Aorta (tissue), 5 donors: ENCODE measurements at regions not wholly inside any gene's neighbourhood (a gene's known extent, or its start where the extent isn't known, plus 50 kb on each side); places are given as distances from the start of the nearest gene placed in this dataset.

ENCODE experiments used
- ATAC-seq: fragments of 200-7000 bp; cut with Tn5 transposase; one replicate; pipeline ENCODE4 v1.9.1; 2022; ENCODE audit warnings: moderate library complexity; ENCODE audit not compliant: low FRiP score
- DNase-seq, 2 donors: peaks; one replicate each; pipeline ENCODE4 v3.0.0-alpha.2; 2020
- H3K27ac ChIP-seq, 2 donors: one replicate each; pipeline ENCODE4 v1.5.1; 2013; ENCODE audit warnings: low read length in 2 of 2, mild to moderate bottlenecking in 2 of 2, moderate library complexity in 2 of 2, control low read depth in 1 of 2, inconsistent platforms in 1 of 2, low read depth in 1 of 2
- H3K27me3 ChIP-seq, 2 donors: one replicate each; pipeline ENCODE4 v1.6.1; 2013; ENCODE audit warnings: control low read depth in 1 of 2, low read length in 1 of 2, mild to moderate bottlenecking in 1 of 2, moderate library complexity in 1 of 2; ENCODE audit not compliant: insufficient read depth in 2 of 2, control insufficient read depth in 1 of 2
- H3K36me3 ChIP-seq, 2 donors: one replicate each; pipeline ENCODE4 v1.6.1; 2013; ENCODE audit warnings: control low read depth in 1 of 2, low read length in 1 of 2, mild to moderate bottlenecking in 1 of 2; ENCODE audit not compliant: insufficient read depth in 2 of 2, control insufficient read depth in 1 of 2
- H3K4me1 ChIP-seq, 2 donors: one replicate each; pipeline ENCODE4 v1.6.1; 2013; ENCODE audit warnings: low read length in 2 of 2, control low read depth in 1 of 2, mild to moderate bottlenecking in 1 of 2, moderate library complexity in 1 of 2; ENCODE audit not compliant: insufficient read depth in 2 of 2, control insufficient read depth in 1 of 2
- H3K4me3 ChIP-seq, 2 donors: one replicate each; pipeline ENCODE4 v1.5.1; 2013; ENCODE audit warnings: low read length in 2 of 2, control low read depth in 1 of 2, mild to moderate bottlenecking in 1 of 2
- H3K9me3 ChIP-seq: one replicate; pipeline ENCODE4 v1.6.1; 2013; ENCODE audit warnings: mild to moderate bottlenecking, low read length; ENCODE audit not compliant: control insufficient read depth
- WGBS, 2 donors: extraction: QIAGEN DNeasy Blood & Tissue Kit; methylation state at CpG; one replicate each; pipeline ENCODE4 v1.1.7; 2013; 5-methylcytosine and 5-hydroxymethylcytosine counted together
- intact Hi-C, 2 donors: fragments of 100-400 bp; cut with DNase I; formaldehyde crosslinking; loops; one replicate each; pipeline versions ENCODE4 v1.14.2 to v1.15.0; 2022
- donor health status: healthy with polysubstance abuse.
- donor health status: Bipolar disorder and iron deficiency.
- donor health status: DM: no; HTN: no; CAD: no.
- donor health status: DM: no; HTN: no; CAD: no.
- donor health status: DM: yes; HTN: yes; CAD: no.

GRCh38 chr22:27063406-27063805 lies 406.0 kb downstream of the MIAT start:
- WGBS, 2 donors, result 21 to 24% methylated on average over 5 of the region's 5 CpGs
- H3K9me3 ChIP-seq, result no peaks in the 10 kb centered on the region

GRCh38 chr22:27063841-27064240 lies 406.5 kb downstream of the MIAT start:
- Histone ChIP-seq H3K27me3 (no peaks in the 10 kb centered on the region), H3K27ac (no peak overlapping the region), H3K9me3 (no peaks in the 10 kb centered on the region), H3K4me1 (peaks cover 0 to 3% of the 10 kb centered on the region in 2 donors), H3K4me3 (no peak overlapping the region), H3K36me3 (no peaks in the 10 kb centered on the region)
- 62% methylated on average over 2 of the region's 2 CpGs for WGBS, 2 donors
- intact Hi-C loops, result no loop called here
- ATAC-seq (no peak), DNase-seq (no peak)

More at GRCh38 chr22:27063406-27063805, 406.0 kb downstream of the MIAT start:
- no peaks in the 10 kb centered on the region for H3K27me3 ChIP-seq
- intact Hi-C loops, result no loop called here
- H3K27ac ChIP-seq, result no peak overlapping the region
- H3K4me3 ChIP-seq, result no peak overlapping the region
- H3K36me3 ChIP-seq, result no peaks in the 10 kb centered on the region
- DNase-seq, result no peak
- no peak for ATAC-seq
- H3K4me1 ChIP-seq, result peaks cover 0 to 3% of the 10 kb centered on the region in 2 donors

GRCh38 chr22:27064386-27064785 lies 407.0 kb downstream of the MIAT start:
- Histone ChIP-seq H3K4me3 (no peak overlapping the region), H3K36me3 (no peaks in the 10 kb centered on the region), H3K4me1 (peaks cover 0 to 3% of the 10 kb centered on the region in 2 donors), H3K27ac (no peak overlapping the region), H3K27me3 (no peaks in the 10 kb centered on the region), H3K9me3 (no peaks in the 10 kb centered on the region)
- ATAC-seq, result no peak
- DNase-seq, result no peak
- WGBS, 2 donors, result 88 to 90% methylated on average over 1 of the region's 1 CpG
- intact Hi-C loops, result no loop called here

- no peak overlapping the region for H3K27ac ChIP-seq
- no peaks in the 10 kb centered on the region for H3K9me3 ChIP-seq
- no peak overlapping the region for H3K4me3 ChIP-seq
- ATAC-seq (no peak), DNase-seq (no peak)
- no peaks in the 10 kb centered on the region for H3K27me3 ChIP-seq
- peaks cover 0 to 3% of the 10 kb centered on the region in 2 donors for H3K4me1 ChIP-seq
- 73 to 83% methylated on average over 9 of the region's 9 CpGs for WGBS, 2 donors
- no peaks in the 10 kb centered on the region for H3K36me3 ChIP-seq
- intact Hi-C loops, result no loop called here
These were observed 407.9 kb downstream of the MIAT start for GRCh38 chr22:27065279-27065678.

- ATAC-seq (no peak), DNase-seq (no peak)
- no peaks in the 10 kb centered on the region for H3K9me3 ChIP-seq
- 95% methylated on average over 12 of the region's 12 CpGs for WGBS, 2 donors
- peaks cover 0 to 3% of the 10 kb centered on the region in 2 donors for H3K4me1 ChIP-seq
- intact Hi-C loops, result no loop called here
- no peaks in the 10 kb centered on the region for H3K27me3 ChIP-seq
- no peak overlapping the region for H3K27ac ChIP-seq
- H3K36me3 ChIP-seq, result no peaks in the 10 kb centered on the region
- H3K4me3 ChIP-seq, result no peak overlapping the region
These were observed 409.5 kb downstream of the MIAT start for GRCh38 chr22:27066856-27067255.

GRCh38 chr22:27068121-27068520 lies 410.7 kb downstream of the MIAT start:
- H3K4me1 ChIP-seq, result peaks cover 0 to 3% of the 10 kb centered on the region in 2 donors
- H3K27me3 ChIP-seq, result no peaks in the 10 kb centered on the region
- intact Hi-C loops, result no loop called here
- no peak overlapping the region for H3K27ac ChIP-seq
- no peaks in the 10 kb centered on the region for H3K36me3 ChIP-seq
- ATAC-seq, result no peak
- DNase-seq, result no peak
- no peak overlapping the region for H3K4me3 ChIP-seq
- H3K9me3 ChIP-seq, result no peaks in the 10 kb centered on the region

- H3K36me3 ChIP-seq, result no peaks in the 10 kb centered on the region
- intact Hi-C loops, result no loop called here
- H3K4me3 ChIP-seq, result no peak overlapping the region
- ATAC-seq, result no peak
- 68 to 74% methylated on average over 8 of the region's 8 CpGs for WGBS, 2 donors
- no peak for DNase-seq
- no peaks in the 10 kb centered on the region for H3K4me1 ChIP-seq
- no peak overlapping the region for H3K27ac ChIP-seq
- H3K9me3 ChIP-seq, result no peaks in the 10 kb centered on the region
- no peaks in the 10 kb centered on the region for H3K27me3 ChIP-seq
These were observed 413.2 kb downstream of the MIAT start for GRCh38 chr22:27070594-27070993.

- H3K9me3 ChIP-seq, result no peaks in the 10 kb centered on the region
- intact Hi-C loops, result no loop called here
- H3K27me3 ChIP-seq, result no peaks in the 10 kb centered on the region
- H3K36me3 ChIP-seq, result no peaks in the 10 kb centered on the region
- ATAC-seq (no peak), DNase-seq (no peak)
- H3K27ac ChIP-seq, result peak overlapping the region in 1 of 2 donors; percentile 18
- H3K4me3 ChIP-seq, result no peak overlapping the region
- 62 to 70% methylated on average over 12 of the region's 12 CpGs for WGBS, 2 donors
- H3K4me1 ChIP-seq, result no peaks in the 10 kb centered on the region
These were observed 416.4 kb downstream of the MIAT start for GRCh38 chr22:27073601-27074425.

- Histone ChIP-seq H3K4me3 (no peak overlapping the region), H3K27me3 (no peaks in the 10 kb centered on the region), H3K36me3 (no peaks in the 10 kb centered on the region), H3K9me3 (no peaks in the 10 kb centered on the region), H3K27ac (no peak overlapping the region), H3K4me1 (no peaks in the 10 kb centered on the region)
- WGBS, 2 donors, result 75 to 79% methylated on average over 6 of the region's 6 CpGs
- intact Hi-C loops, result no loop called here
- ATAC-seq (no peak), DNase-seq (no peak)
These were observed 417.8 kb downstream of the MIAT start for GRCh38 chr22:27075028-27075678.
